ENCODE measurements at regions not wholly inside any gene's neighbourhood (a gene's known extent, or its start where the extent isn't known, plus 50 kb on each side); places are given as distances from the start of the nearest gene placed in this dataset.
A peak's percentile ranks its signal among the peaks of the same experiment; 100 is the strongest.
"Not testable (repeated sequence)": the region's sequence is repeated elsewhere in the genome, so short reads cannot be mapped to it uniquely, and the experiment has no call there.

DNA sequence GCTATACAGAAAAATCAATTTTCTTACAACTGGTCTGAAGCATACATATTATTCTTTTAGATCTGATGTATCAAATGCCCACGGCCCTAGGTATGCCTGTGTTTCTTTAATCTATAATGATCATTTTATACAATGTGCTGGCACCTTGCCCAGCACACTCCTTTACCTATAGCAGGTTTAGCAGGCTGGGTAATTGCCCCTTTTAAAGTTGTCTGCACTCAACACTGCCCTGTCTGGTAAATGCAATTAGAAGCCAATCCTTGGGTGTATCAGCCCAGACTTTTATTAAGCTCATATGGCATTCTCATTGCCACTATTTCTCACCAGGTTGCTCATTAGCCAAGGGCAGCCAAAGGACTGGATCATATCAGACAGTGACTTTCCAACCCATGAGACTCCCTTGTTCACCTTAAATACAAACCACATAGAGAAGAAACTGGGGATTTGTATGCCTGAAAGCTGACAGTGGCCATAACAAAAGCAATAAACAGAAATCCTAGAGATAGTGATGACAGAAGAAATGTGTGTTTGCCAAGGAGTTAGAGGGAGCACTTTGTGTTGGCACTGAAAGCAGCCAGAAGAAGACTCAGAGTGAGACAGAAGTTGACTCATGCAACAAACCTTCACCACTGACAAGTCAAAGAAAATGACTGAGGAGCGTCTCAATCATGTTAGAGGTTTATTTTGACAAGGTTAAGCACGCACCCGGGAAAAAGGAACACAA lies 334.2 kb downstream of the SPATA31A7 start:
- H3K4me3 ChIP-seq; H3K36me3 ChIP-seq; intact Hi-C loops (cut with DNase I); H3K27me3 ChIP-seq; H3K4me1 ChIP-seq; H3K9me3 ChIP-seq; DNase-seq (ENCODE audit: extremely low spot score in 2 of 2); H3K27ac ChIP-seq: not testable (repeated sequence)

DNA sequence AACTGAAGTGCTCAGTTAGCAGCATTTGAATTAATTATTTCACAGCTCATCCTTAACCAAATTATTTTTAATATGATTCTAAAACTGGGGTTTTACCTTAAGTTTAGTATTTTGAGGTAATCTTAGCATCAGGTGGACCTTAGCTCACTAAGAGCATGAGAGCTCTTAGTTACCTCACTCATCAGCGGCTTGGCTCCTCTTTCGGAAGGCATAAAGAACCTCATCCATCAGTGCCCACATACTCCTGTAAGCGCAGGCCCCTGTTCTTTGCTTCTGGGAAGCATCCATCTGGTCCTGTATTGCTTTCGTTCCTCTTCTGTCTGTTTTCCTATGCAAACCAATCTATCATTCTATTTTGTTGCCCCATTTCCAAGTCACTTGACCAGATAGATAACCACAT lies 335.8 kb downstream of the SPATA31A7 start:
- intact Hi-C loops (cut with DNase I); H3K36me3 ChIP-seq; H3K4me3 ChIP-seq; DNase-seq (ENCODE audit: extremely low spot score in 2 of 2); H3K27me3 ChIP-seq; H3K4me1 ChIP-seq; H3K9me3 ChIP-seq; H3K27ac ChIP-seq: not testable (repeated sequence)

DNA sequence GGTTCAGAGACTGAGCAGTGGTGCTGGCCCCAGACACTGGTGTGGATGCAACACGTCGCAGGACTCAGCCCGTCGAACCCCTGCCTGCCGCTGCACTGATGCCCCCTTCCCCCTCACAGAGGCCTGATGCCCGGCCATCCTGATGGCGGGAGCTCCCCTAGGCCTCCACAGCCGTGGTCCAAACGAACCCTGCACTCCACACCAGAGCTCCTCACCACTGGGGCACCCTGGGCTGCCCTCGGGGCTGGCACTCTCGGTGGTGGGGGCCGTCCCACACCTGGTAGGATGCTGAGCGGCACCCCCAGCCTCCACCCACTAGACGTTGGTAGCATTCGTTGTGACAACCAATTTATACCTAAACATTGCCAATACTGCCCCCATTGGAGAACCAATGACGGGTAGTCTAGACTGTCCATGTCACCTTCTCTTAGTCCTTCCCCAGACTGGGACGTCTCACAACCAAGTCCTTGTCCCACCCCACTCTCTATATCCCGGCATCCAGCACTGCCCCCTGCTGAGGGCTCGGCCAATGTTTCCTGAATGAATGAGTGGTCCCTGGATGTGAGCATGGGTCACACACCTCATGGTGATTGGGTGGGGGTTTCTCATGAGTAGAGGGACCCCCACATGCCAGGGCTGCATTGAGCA lies 360.4 kb downstream of the SPATA31A7 start:
- H3K9me3 ChIP-seq; H3K27me3 ChIP-seq; H3K36me3 ChIP-seq; H3K27ac ChIP-seq; H3K4me3 ChIP-seq; H3K4me1 ChIP-seq; intact Hi-C loops (cut with DNase I): not testable (repeated sequence)
- DNase-seq (ENCODE audit: extremely low spot score in 2 of 2) = peak in 1 of 2 donors; percentile 0

DNA sequence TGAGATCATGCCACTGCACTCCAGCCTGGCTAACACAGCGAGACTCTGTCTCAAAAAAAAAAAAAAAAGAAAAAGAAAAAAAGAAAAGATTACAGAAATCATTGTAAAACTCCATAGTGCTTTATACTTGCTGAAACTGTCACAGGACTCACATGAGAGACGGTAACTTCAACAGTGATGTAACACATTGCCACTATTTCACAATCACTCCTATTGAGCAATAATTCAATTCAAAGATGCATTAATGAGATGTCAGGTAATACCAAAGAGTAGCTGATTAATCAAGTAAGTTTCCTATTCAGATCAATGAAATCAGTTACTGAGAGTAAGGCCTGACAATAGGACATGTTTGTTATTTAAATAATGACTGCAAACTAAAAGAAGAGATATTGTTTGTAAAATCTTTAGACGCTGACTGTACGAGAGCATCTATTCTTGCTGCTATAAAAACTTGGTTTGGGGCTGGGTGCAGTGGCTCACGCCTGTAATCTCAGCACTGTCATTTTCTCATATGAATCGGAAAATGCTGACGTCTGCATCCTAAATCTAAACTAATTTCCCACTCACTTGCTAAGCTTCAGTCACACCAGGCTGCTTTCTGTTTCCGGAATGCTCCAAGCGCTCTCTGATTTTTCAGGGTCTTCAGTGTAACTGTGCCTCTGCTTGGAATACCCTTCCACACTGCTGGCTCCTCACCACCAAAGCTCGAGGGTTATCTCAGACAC lies 381.7 kb downstream of the SPATA31A7 start:
- H3K4me3 ChIP-seq; H3K9me3 ChIP-seq; DNase-seq (ENCODE audit: extremely low spot score in 2 of 2); H3K27me3 ChIP-seq; H3K4me1 ChIP-seq; H3K27ac ChIP-seq; H3K36me3 ChIP-seq; intact Hi-C loops (cut with DNase I): not testable (repeated sequence)

DNA sequence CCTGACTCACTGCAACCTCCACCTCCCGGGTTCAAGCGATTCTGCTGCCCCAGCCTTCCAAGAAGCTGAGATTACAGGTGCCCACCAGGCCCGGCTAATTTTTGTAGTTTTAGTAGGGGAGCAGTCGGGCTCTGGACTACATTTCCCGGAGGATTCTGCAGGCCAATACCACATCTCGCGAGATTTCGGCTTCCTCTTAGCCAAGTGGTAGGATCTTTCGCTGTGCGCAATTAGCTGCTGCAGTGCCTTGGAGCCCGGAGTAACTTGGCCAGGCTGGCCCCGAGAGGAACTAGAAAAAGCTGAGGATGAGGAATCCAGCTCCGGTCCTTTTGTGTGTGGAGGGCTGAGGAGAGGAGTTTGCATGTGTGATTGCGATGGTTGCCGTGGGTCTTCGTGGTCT lies 382.5 kb downstream of the SPATA31A7 start:
- H3K4me3 ChIP-seq; intact Hi-C loops (cut with DNase I); H3K36me3 ChIP-seq; DNase-seq (ENCODE audit: extremely low spot score in 2 of 2); H3K9me3 ChIP-seq; H3K27me3 ChIP-seq; H3K27ac ChIP-seq; H3K4me1 ChIP-seq: not testable (repeated sequence)

GRCh38 chr9:61573432-61573831 lies 383.6 kb downstream of the SPATA31A7 start:
- H3K27ac ChIP-seq; H3K36me3 ChIP-seq; H3K9me3 ChIP-seq; H3K27me3 ChIP-seq; H3K4me1 ChIP-seq; DNase-seq (ENCODE audit: extremely low spot score in 2 of 2); H3K4me3 ChIP-seq; intact Hi-C loops (cut with DNase I): not testable (repeated sequence)

Data from vagina (tissue), 2 donors.